ENCODE measurements at regions not wholly inside any gene's neighbourhood (a gene's known extent, or its start where the extent isn't known, plus 50 kb on each side); places are given as distances from the start of the nearest gene placed in this dataset.

GRCh38 chr1:239493811-239494414, 107.5 kb downstream of the CHRM3 start:
- TF ChIP-seq CTCF (conservative IDR thresholded peaks at IDR 0.05; ENCODE audit: low read depth, low read length) (no peak), EZH2 (IDR thresholded peaks at IDR 0.05; ENCODE audit: low read length, unreplicated experiment) (no peak), EZH2phosphoT487 (IDR thresholded peaks at IDR 0.05; ENCODE audit: borderline replicate concordance, low read length) (no peak)

Measured in PC-3 (cell line).